B cell (primary cell): ENCODE measurements at regions not wholly inside any gene's neighbourhood (a gene's known extent, or its start where the extent isn't known, plus 50 kb on each side); places are given as distances from the start of the nearest gene placed in this dataset.

Experiments used
- ATAC-seq: fragments of 200-7000 bp; cut with Tn5 transposase; one replicate; pipeline ENCODE4 v1.10.0; 2021; ENCODE audit warnings: low read depth, mild to moderate bottlenecking, moderate number of reproducible peaks, moderate library complexity
- CTCF ChIA-PET: fragments of 350-600 bp; sonication (Branson Sonifier 250); formaldehyde crosslinking; loops from one replicate; lab custom pipeline; 2021; ENCODE audit warnings: antibody characterized with exemption, inconsistent platforms; lab: Charles Lee
- POLR2A ChIA-PET: fragments of 350-600 bp; sonication (Branson Sonifier 250); formaldehyde crosslinking; loops from one replicate; lab custom pipeline; 2021; ENCODE audit warnings: antibody characterized with exemption; lab: Charles Lee
- DNase-seq: peaks from one replicate; pipeline ENCODE4 v3.0.0; 2013
- H2AFZ ChIP-seq: 2 replicates; pipeline ENCODE4 v1.6.1; 2012; ENCODE audit warnings: mild to moderate bottlenecking, low read depth, low read length; ENCODE audit not compliant: insufficient read depth, poor library complexity, severe bottlenecking
- H3K27ac ChIP-seq, 2 donors: 1 replicate in 1 of 2; 2 replicates in 1 of 2; pipeline ENCODE4 v1.5.1; 2012 to 2013; ENCODE audit warnings: low read length in 2 of 2, mild to moderate bottlenecking in 2 of 2, moderate library complexity in 1 of 2
- H3K27me3 ChIP-seq, 4 experiments: fragments of 200-600 bp in 1 of 4; sonication (generic) in 1 of 4; replicated peaks in 1 of 4; 1 replicate in 2 of 4; 2 replicates in 2 of 4; pipeline versions ENCODE4 v1.6.1 to v1.7.0; 2013 to 2016; ENCODE audit warnings: low read length in 3 of 4, mild to moderate bottlenecking in 2 of 4, mixed read lengths in 1 of 4, moderate library complexity in 1 of 4; ENCODE audit not compliant: insufficient read depth in 4 of 4, control insufficient read depth in 3 of 4; ENCODE audit errors: control extremely low read depth in 1 of 4
- H3K36me3 ChIP-seq, 2 experiments: replicated peaks in 1 of 2; 1 replicate in 1 of 2; 2 replicates in 1 of 2; pipeline versions ENCODE4 v1.6.1 to v1.7.1; 2013; ENCODE audit warnings: low read length in 1 of 2; ENCODE audit not compliant: insufficient read depth in 2 of 2, control insufficient read depth in 1 of 2; ENCODE audit errors: control extremely low read depth in 1 of 2, extremely low read depth in 1 of 2
- H3K4me1 ChIP-seq, 2 donors: fragments of 200-600 bp in 1 of 2; sonication (generic) in 1 of 2; 1 replicate in 1 of 2; 2 replicates in 1 of 2; pipeline versions ENCODE4 v1.5.1 to v1.6.1; 2013 to 2017; ENCODE audit warnings: low read length in 2 of 2; ENCODE audit not compliant: control insufficient read depth in 2 of 2, insufficient read depth in 2 of 2
- H3K4me2 ChIP-seq: replicated peaks from 2 replicates; pipeline ENCODE3; 2012; ENCODE audit warnings: mild to moderate bottlenecking, low read depth, low read length; ENCODE audit not compliant: poor library complexity, severe bottlenecking
- H3K4me3 ChIP-seq, 5 experiments: fragments of 200-600 bp in 1 of 5; sonication (generic) in 1 of 5; 1 replicate in 3 of 5; 2 replicates in 2 of 5; pipeline versions ENCODE4 v1.5.1 to v1.7.0; 2011 to 2016; ENCODE audit warnings: low read length in 4 of 5, mild to moderate bottlenecking in 4 of 5, low read depth in 2 of 5, control low read depth in 1 of 5, moderate library complexity in 1 of 5; ENCODE audit not compliant: insufficient read depth in 1 of 5; ENCODE audit errors: control extremely low read depth in 1 of 5, extremely low read depth in 1 of 5
- H3K79me2 ChIP-seq: fragments of 200-600 bp; sonication (generic); one replicate; pipeline ENCODE4 v1.6.0; 2016; ENCODE audit warnings: low read length; ENCODE audit not compliant: control insufficient read depth, insufficient read depth
- H3K9ac ChIP-seq: fragments of 200-600 bp; sonication (generic); 2 replicates; pipeline ENCODE4 v1.6.1; 2017; ENCODE audit warnings: mild to moderate bottlenecking, low read length, moderate library complexity
- H3K9me3 ChIP-seq, 3 donors: one replicate each; pipeline versions ENCODE4 v1.6.1 to v1.7.1; 2013; ENCODE audit warnings: low read length in 2 of 3; ENCODE audit not compliant: control insufficient read depth in 2 of 3, insufficient read depth in 1 of 3; ENCODE audit errors: control extremely low read depth in 1 of 3
- H4K20me1 ChIP-seq: 2 replicates; pipeline ENCODE4 v1.6.0; 2012; ENCODE audit warnings: mild to moderate bottlenecking, low read length; ENCODE audit not compliant: insufficient read depth, control insufficient read depth, poor library complexity, severe bottlenecking
- H3K27ac Mint-ChIP-seq: one replicate; pipeline ENCODE4 v1.8.0; 2021; ENCODE audit warnings: mixed read lengths
- H3K27me3 Mint-ChIP-seq: one replicate; pipeline ENCODE4 v1.8.0; 2021; ENCODE audit warnings: mixed read lengths
- H3K4me1 Mint-ChIP-seq: one replicate; pipeline ENCODE4 v1.8.0; 2021; ENCODE audit warnings: mixed read lengths
- H3K4me3 Mint-ChIP-seq: one replicate; pipeline ENCODE4 v1.8.0; 2021; ENCODE audit warnings: mixed read lengths
- H3K9me3 Mint-ChIP-seq: one replicate; pipeline ENCODE4 v1.8.0; 2022; ENCODE audit warnings: mixed read lengths; ENCODE audit not compliant: insufficient read depth
- CTCF ChIP-seq: fragments of 200-600 bp; IDR thresholded peaks from one replicate; pipeline ENCODE4 v1.8.0; 2022; ENCODE audit warnings: antibody characterized with exemption, mild to moderate bottlenecking
- EZH2 ChIP-seq: IDR thresholded peaks from 2 replicates; pipeline ENCODE4 v1.6.1; 2012; ENCODE audit warnings: borderline replicate concordance, low read depth, mild to moderate bottlenecking, moderate library complexity, low read length; ENCODE audit not compliant: insufficient read depth, poor library complexity, severe bottlenecking
- WGBS: methylation state at CpG from one replicate; pipeline ENCODE4 v1.1.5; 2013; ENCODE audit warnings: missing lambda C conversion rate; ENCODE audit not compliant: insufficient coverage; 5-methylcytosine and 5-hydroxymethylcytosine counted together
- intact Hi-C: fragments of 100-400 bp; cut with micrococcal nuclease; formaldehyde crosslinking; loops from one replicate; pipeline ENCODE4 v1.10.0; 2022

GRCh38 chr2:22800412-22800811 lies 584.6 kb upstream of the KLHL29 start:
- DNase-seq (no peak), ATAC-seq (no peak)
- H3K36me3 ChIP-seq, result no peaks in the 10 kb centered on the region
- Mint-ChIP-seq H3K4me3 (no peak overlapping the region), H3K27me3 (no peaks in the 10 kb centered on the region), H3K4me1 (no peaks in the 10 kb centered on the region), H3K9me3 (peaks cover 5% of the 10 kb centered on the region), H3K27ac (no peak overlapping the region)
- H3K27ac ChIP-seq, result no peak overlapping the region
- ChIA-PET CTCF (no interaction called here), POLR2A (no interaction called here)
- H2AFZ ChIP-seq, result no peak overlapping the region
- WGBS, result no CpG with 5 or more reads among the region's 1 CpG
- no peak overlapping the region for H3K4me3 ChIP-seq
- H3K4me2 ChIP-seq, result no peak overlapping the region
- H3K79me2 ChIP-seq, result no peaks in the 10 kb centered on the region
- H3K9ac ChIP-seq, result no peak overlapping the region
- H3K9me3 ChIP-seq, result no peaks in the 10 kb centered on the region
- no peaks in the 10 kb centered on the region for H3K27me3 ChIP-seq
- TF ChIP-seq EZH2 (no peak), CTCF (no peak)
- H4K20me1 ChIP-seq, result no peaks in the 10 kb centered on the region
- H3K4me1 ChIP-seq, result no peaks in the 10 kb centered on the region
- intact Hi-C loops, result no loop called here

- no peak overlapping the region for H3K27ac ChIP-seq
- H4K20me1 ChIP-seq, result no peaks in the 10 kb centered on the region
- H3K9ac ChIP-seq, result no peak overlapping the region
- Mint-ChIP-seq H3K27ac (no peak overlapping the region), H3K9me3 (peaks cover 5% of the 10 kb centered on the region), H3K4me3 (no peak overlapping the region), H3K27me3 (no peaks in the 10 kb centered on the region), H3K4me1 (no peaks in the 10 kb centered on the region)
- DNase-seq (no peak), ATAC-seq (no peak)
- H2AFZ ChIP-seq, result no peak overlapping the region
- peaks cover 0 to 5% (median 0%) of the 10 kb centered on the region in 3 donors for H3K9me3 ChIP-seq
- TF ChIP-seq CTCF (no peak), EZH2 (no peak)
- no peak overlapping the region for H3K4me2 ChIP-seq
- H3K79me2 ChIP-seq, result no peaks in the 10 kb centered on the region
- H3K27me3 ChIP-seq, result no peaks in the 10 kb centered on the region
- H3K4me1 ChIP-seq, result no peaks in the 10 kb centered on the region
- H3K36me3 ChIP-seq, result no peaks in the 10 kb centered on the region
- ChIA-PET CTCF (no interaction called here), POLR2A (no interaction called here)
- no peak overlapping the region for H3K4me3 ChIP-seq
- intact Hi-C loops, result no loop called here
- WGBS, result 71% methylated on average over 2 of the region's 3 CpGs
These were observed 583.9 kb upstream of the KLHL29 start for GRCh38 chr2:22801071-22801470.
